ENCODE measurements at regions not wholly inside any gene's neighbourhood (a gene's known extent, or its start where the extent isn't known, plus 50 kb on each side); places are given as distances from the start of the nearest gene placed in this dataset.

DNA sequence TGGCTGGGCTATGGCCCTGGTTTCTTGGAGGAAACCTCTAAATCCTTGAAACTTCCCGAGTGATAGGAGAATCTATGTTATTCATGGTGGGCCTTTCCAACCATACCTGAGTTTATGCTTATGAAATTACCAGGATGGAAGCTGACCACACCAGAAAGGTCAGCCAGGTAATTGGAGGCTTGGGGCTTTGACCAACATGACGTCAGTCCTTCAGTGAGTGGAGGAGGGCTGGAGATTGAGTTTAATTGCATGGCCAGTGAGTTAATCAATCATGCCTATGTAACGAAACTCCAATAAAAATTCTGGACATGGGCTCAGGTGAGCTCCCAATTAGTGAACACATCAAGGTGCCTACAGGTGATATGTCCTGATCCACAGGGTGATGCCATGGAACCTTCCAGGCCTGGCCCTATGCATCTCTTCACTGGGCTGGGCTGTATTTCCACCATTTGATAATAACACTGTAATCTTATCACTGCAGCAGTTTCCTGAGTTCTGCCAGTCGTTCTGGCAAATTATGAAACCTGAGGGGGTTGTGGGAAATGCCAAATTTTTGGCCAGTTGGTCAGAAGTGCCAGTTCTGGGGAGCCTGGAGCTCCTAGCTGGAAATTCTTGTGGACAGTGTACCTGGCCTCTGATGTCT lies 106.5 kb downstream of the CDH26 start:
- 63% methylated on average over 3 of the region's 4 CpGs for WGBS (ENCODE audit: insufficient coverage)
- Histone ChIP-seq H3K4me1 (ENCODE audit: control extremely low read depth in 1 of 4, control insufficient read depth in 4 of 4, insufficient read depth in 4 of 4, low read length in 3 of 4) (peaks cover under 1 to 24% (median 15%) of the 10 kb centered on the region in 4 experiments), H3K36me3 (ENCODE audit: control insufficient read depth in 4 of 4, insufficient read depth in 4 of 4, low read length in 3 of 4) (peaks cover 0 to 88% (median 0%) of the 10 kb centered on the region in 4 experiments), H3K27me3 (replicated peaks in 2 of 5; ENCODE audit: control insufficient read depth in 4 of 5, insufficient read depth in 5 of 5, low read length in 4 of 5) (no peaks in the 10 kb centered on the region), H3K4me3 (ENCODE audit: control insufficient read depth in 1 of 7, extremely low read depth in 1 of 7, insufficient read depth in 4 of 7, low read depth in 2 of 7, low read length in 6 of 7) (no peak overlapping the region), H3K27ac (ENCODE audit: insufficient read depth in 1 of 2, low read depth in 1 of 2, low read length in 2 of 2, poor library complexity in 1 of 2, severe bottlenecking in 2 of 2) (no peak overlapping the region), H3K9me3 (ENCODE audit: control extremely low read depth in 1 of 5, control insufficient read depth in 4 of 5, insufficient read depth in 2 of 5, low read depth in 1 of 5, low read length in 4 of 5) (peaks cover 0 to 26% (median 0%) of the 10 kb centered on the region in 5 experiments)
- POLR2A ChIA-PET: no interaction called here
- CTCF ChIA-PET: no interaction called here
- DNase-seq: peak in 2 of 3 donors; percentile 55 to 76

DNA sequence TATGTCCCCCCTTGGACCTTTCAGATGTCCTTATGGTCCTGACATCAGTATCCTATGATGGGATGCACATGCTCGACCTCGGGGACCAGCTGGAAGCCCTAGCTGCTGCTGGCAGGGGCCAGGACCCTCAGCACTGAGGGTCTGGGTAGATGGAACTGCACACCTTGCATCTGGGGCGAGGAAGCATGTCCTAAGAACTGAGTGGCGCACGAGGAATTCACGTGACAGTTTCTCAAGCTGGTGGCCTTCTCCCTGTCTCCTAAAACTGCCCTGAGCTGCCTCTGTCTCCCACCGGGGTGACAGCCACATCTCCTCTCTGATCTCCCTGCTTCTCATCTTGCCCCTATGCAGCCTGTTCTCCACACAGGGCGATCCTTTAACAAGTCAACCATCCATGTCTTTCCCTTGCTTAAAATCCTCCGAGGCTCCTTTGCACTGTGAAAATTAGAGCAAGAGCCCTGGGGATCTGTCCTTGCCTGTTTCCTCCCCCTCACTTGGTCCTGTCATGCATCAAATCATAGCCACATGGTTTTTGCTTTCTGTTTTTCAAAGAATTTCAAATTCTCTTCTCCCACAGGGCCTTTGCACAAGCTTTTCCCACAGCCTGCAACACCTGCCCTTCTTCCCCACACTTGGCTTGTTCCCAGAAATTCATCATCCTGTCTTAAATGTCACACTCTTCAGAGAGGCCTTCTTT lies 107.7 kb downstream of the CDH26 start:
- DNase-seq: no peak

DNA sequence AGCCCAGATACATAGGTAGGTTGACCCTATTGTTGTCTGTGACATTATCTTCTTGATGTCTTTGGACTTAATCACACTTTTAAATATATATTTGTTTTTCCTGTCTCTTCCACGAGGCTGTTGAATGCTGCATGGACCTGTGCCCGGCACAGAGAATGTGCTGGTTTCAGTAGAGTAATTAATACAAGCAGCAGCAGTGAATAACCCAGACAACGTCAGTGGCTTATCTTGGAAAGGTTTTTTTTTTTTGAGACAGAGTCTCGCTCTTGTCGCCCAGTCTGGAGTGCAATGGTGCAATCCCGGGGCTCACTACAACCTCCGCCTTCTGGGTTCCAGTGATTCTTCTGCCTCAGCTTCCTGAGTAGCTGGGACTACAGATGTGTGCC lies 108.2 kb downstream of the CDH26 start:
- Histone ChIP-seq H3K27me3 (replicated peaks in 2 of 5; ENCODE audit: control insufficient read depth in 4 of 5, insufficient read depth in 5 of 5, low read length in 4 of 5) (no peaks in the 10 kb centered on the region), H3K4me3 (ENCODE audit: control insufficient read depth in 1 of 7, extremely low read depth in 1 of 7, insufficient read depth in 4 of 7, low read depth in 2 of 7, low read length in 6 of 7) (no peak overlapping the region), H3K27ac (ENCODE audit: insufficient read depth in 1 of 2, low read depth in 1 of 2, low read length in 2 of 2, poor library complexity in 1 of 2, severe bottlenecking in 2 of 2) (no peak overlapping the region), H3K4me1 (ENCODE audit: control extremely low read depth in 1 of 4, control insufficient read depth in 4 of 4, insufficient read depth in 4 of 4, low read length in 3 of 4) (peaks cover 0 to 14% (median 5%) of the 10 kb centered on the region in 4 experiments), H3K36me3 (ENCODE audit: control insufficient read depth in 4 of 4, insufficient read depth in 4 of 4, low read length in 3 of 4) (peaks cover 0 to 87% (median 0%) of the 10 kb centered on the region in 4 experiments), H3K9me3 (ENCODE audit: control extremely low read depth in 1 of 5, control insufficient read depth in 4 of 5, insufficient read depth in 2 of 5, low read depth in 1 of 5, low read length in 4 of 5) (peaks cover 0 to 26% (median 0%) of the 10 kb centered on the region in 5 experiments)
- POLR2A ChIA-PET: no interaction called here
- CTCF ChIA-PET: interaction anchor here (1.0 kb wide), 1 partner anchor 8 kb away, joined by 3 read pairs; no protein-coding TSS in a partner anchor
- DNase-seq: no peak
- 95% methylated on average over 6 of the region's 7 CpGs for WGBS (ENCODE audit: insufficient coverage)

More for the DNA sequence above, 107.7 kb downstream of the CDH26 start:
- Histone ChIP-seq H3K27ac (ENCODE audit: insufficient read depth in 1 of 2, low read depth in 1 of 2, low read length in 2 of 2, poor library complexity in 1 of 2, severe bottlenecking in 2 of 2) (no peak overlapping the region), H3K9me3 (ENCODE audit: control extremely low read depth in 1 of 5, control insufficient read depth in 4 of 5, insufficient read depth in 2 of 5, low read depth in 1 of 5, low read length in 4 of 5) (peaks cover 0 to 26% (median 0%) of the 10 kb centered on the region in 5 experiments), H3K4me3 (ENCODE audit: control insufficient read depth in 1 of 7, extremely low read depth in 1 of 7, insufficient read depth in 4 of 7, low read depth in 2 of 7, low read length in 6 of 7) (no peak overlapping the region), H3K27me3 (replicated peaks in 2 of 5; ENCODE audit: control insufficient read depth in 4 of 5, insufficient read depth in 5 of 5, low read length in 4 of 5) (no peaks in the 10 kb centered on the region), H3K4me1 (ENCODE audit: control extremely low read depth in 1 of 4, control insufficient read depth in 4 of 4, insufficient read depth in 4 of 4, low read length in 3 of 4) (peaks cover 0 to 14% (median 6%) of the 10 kb centered on the region in 4 experiments), H3K36me3 (ENCODE audit: control insufficient read depth in 4 of 4, insufficient read depth in 4 of 4, low read length in 3 of 4) (peaks cover 0 to 91% (median 0%) of the 10 kb centered on the region in 4 experiments)
- POLR2A ChIA-PET: no interaction called here
- CTCF ChIA-PET: interaction anchor here (1.0 to 1.1 kb wide), 2 partner anchors 8 to 72 kb away, joined by 3 read pairs; no protein-coding TSS in a partner anchor
- 98% methylated on average over 9 of the region's 9 CpGs for WGBS (ENCODE audit: insufficient coverage)

- CTCF ChIA-PET: interaction anchor here (1.3 kb wide), 1 partner anchor 10 kb away, joined by 5 read pairs; no protein-coding TSS in a partner anchor
- POLR2A ChIA-PET: no interaction called here
- peaks cover 0 to 14% (median 5%) of the 10 kb centered on the region in 4 experiments for H3K4me1 ChIP-seq (ENCODE audit: control extremely low read depth in 1 of 4, control insufficient read depth in 4 of 4, insufficient read depth in 4 of 4, low read length in 3 of 4)
- H3K9me3 ChIP-seq (ENCODE audit: control extremely low read depth in 1 of 5, control insufficient read depth in 4 of 5, insufficient read depth in 2 of 5, low read depth in 1 of 5, low read length in 4 of 5): peaks cover 0 to 25% (median 3%) of the 10 kb centered on the region in 5 experiments
- H3K4me3 ChIP-seq (ENCODE audit: control insufficient read depth in 1 of 7, extremely low read depth in 1 of 7, insufficient read depth in 4 of 7, low read depth in 2 of 7, low read length in 6 of 7): no peak overlapping the region
- no peak for DNase-seq
- H3K36me3 ChIP-seq (ENCODE audit: control insufficient read depth in 4 of 4, insufficient read depth in 4 of 4, low read length in 3 of 4): peaks cover 0 to 69% (median 0%) of the 10 kb centered on the region in 4 experiments
- H3K27me3 ChIP-seq (replicated peaks in 2 of 5; ENCODE audit: control insufficient read depth in 4 of 5, insufficient read depth in 5 of 5, low read length in 4 of 5): no peaks in the 10 kb centered on the region
- no peak overlapping the region for H3K27ac ChIP-seq (ENCODE audit: insufficient read depth in 1 of 2, low read depth in 1 of 2, low read length in 2 of 2, poor library complexity in 1 of 2, severe bottlenecking in 2 of 2)
- WGBS (ENCODE audit: insufficient coverage): 93% methylated on average over 5 of the region's 8 CpGs
These were observed 110.3 kb downstream of the CDH26 start for GRCh38 chr20:60068509-60068908.

DNA sequence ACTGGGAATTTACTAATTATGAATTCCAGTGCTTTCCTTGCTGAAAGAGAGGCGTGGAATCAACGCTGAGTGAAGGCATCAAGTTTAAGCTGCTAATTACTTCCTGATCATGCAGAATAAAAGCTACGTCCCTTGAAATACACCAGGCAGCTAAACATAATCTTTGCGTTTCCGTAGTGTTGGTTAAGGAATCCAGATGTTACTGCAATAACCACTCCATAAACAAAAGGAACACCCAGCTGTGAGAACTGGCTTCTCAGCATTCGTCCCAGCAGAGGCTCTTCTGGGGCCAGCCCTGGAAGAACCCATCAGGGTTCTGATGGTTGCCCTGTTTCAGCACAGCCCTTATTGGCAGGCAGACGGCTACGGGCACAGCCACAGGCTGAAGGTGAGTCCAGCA lies 111.4 kb downstream of the CDH26 start:
- Histone ChIP-seq H3K27ac (ENCODE audit: insufficient read depth in 1 of 2, low read depth in 1 of 2, low read length in 2 of 2, poor library complexity in 1 of 2, severe bottlenecking in 2 of 2) (no peak overlapping the region), H3K9me3 (ENCODE audit: control extremely low read depth in 1 of 5, control insufficient read depth in 4 of 5, insufficient read depth in 2 of 5, low read depth in 1 of 5, low read length in 4 of 5) (peaks cover 0 to 19% (median 3%) of the 10 kb centered on the region in 5 experiments), H3K36me3 (ENCODE audit: control insufficient read depth in 4 of 4, insufficient read depth in 4 of 4, low read length in 3 of 4) (peaks cover 0 to 57% (median 0%) of the 10 kb centered on the region in 4 experiments), H3K4me3 (ENCODE audit: control insufficient read depth in 1 of 7, extremely low read depth in 1 of 7, insufficient read depth in 4 of 7, low read depth in 2 of 7, low read length in 6 of 7) (no peak overlapping the region), H3K27me3 (replicated peaks in 2 of 5; ENCODE audit: control insufficient read depth in 4 of 5, insufficient read depth in 5 of 5, low read length in 4 of 5) (no peaks in the 10 kb centered on the region), H3K4me1 (ENCODE audit: control extremely low read depth in 1 of 4, control insufficient read depth in 4 of 4, insufficient read depth in 4 of 4, low read length in 3 of 4) (peaks cover 0 to 7% (median 3%) of the 10 kb centered on the region in 4 experiments)
- CTCF ChIA-PET: interaction anchor here (1.0 to 1.8 kb wide), 3 partner anchors 9 to 12 kb away, joined by 3 to 5 read pairs (median 4); no protein-coding TSS in a partner anchor
- no peak for DNase-seq
- 95% methylated on average over 3 of the region's 8 CpGs for WGBS (ENCODE audit: insufficient coverage)
- POLR2A ChIA-PET: no interaction called here

DNA sequence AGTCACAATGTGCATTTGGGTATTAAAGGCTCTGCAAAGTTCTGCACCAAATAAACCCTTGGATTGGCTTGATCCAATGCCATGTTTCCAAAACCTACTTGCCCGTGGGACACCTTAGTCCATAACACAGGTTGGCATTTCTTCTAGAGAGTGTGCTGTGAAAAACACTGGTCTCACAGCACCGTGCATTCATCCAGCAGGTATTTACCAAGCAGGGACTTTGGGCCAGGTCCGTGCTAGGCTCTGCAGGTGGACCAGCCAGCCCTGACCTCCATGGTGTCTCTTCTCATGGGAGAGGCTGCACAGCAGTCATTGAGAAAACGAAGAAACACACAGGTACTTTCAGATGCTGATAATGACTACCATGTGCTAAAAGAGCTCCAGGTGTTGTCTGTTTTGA lies 112.6 kb downstream of the CDH26 start:
- Histone ChIP-seq H3K9me3 (ENCODE audit: control extremely low read depth in 1 of 5, control insufficient read depth in 4 of 5, insufficient read depth in 2 of 5, low read depth in 1 of 5, low read length in 4 of 5) (peaks cover 0 to 11% (median 3%) of the 10 kb centered on the region in 5 experiments), H3K36me3 (ENCODE audit: control insufficient read depth in 4 of 4, insufficient read depth in 4 of 4, low read length in 3 of 4) (peaks cover 0 to 46% (median 0%) of the 10 kb centered on the region in 4 experiments), H3K27ac (ENCODE audit: insufficient read depth in 1 of 2, low read depth in 1 of 2, low read length in 2 of 2, poor library complexity in 1 of 2, severe bottlenecking in 2 of 2) (no peak overlapping the region), H3K4me3 (ENCODE audit: control insufficient read depth in 1 of 7, extremely low read depth in 1 of 7, insufficient read depth in 4 of 7, low read depth in 2 of 7, low read length in 6 of 7) (no peak overlapping the region), H3K4me1 (ENCODE audit: control extremely low read depth in 1 of 4, control insufficient read depth in 4 of 4, insufficient read depth in 4 of 4, low read length in 3 of 4) (peaks cover 0 to 2% (median 0%) of the 10 kb centered on the region in 4 experiments), H3K27me3 (replicated peaks in 2 of 5; ENCODE audit: control insufficient read depth in 4 of 5, insufficient read depth in 5 of 5, low read length in 4 of 5) (no peaks in the 10 kb centered on the region)
- 94% methylated on average over 4 of the region's 4 CpGs for WGBS (ENCODE audit: insufficient coverage)
- ChIA-PET POLR2A (interaction anchor here (0.6 kb wide), 1 partner anchor 12 kb away, joined by 3 read pairs; no protein-coding TSS in a partner anchor), CTCF (interaction anchor here (1.0 to 1.8 kb wide), 2 partner anchors 10 kb away, joined by 3 to 4 read pairs; no protein-coding TSS in a partner anchor)
- no peak for DNase-seq

All from common myeloid progenitor, CD34-positive (primary cell).